Sigmoid colon (tissue), 6 donors: ENCODE measurements at regions not wholly inside any gene's neighbourhood (a gene's known extent, or its start where the extent isn't known, plus 50 kb on each side); places are given as distances from the start of the nearest gene placed in this dataset.

ENCODE experiments used
- DNase-seq: peaks from one replicate; pipeline ENCODE4 v3.0.0-alpha.2; 2019
- H3K27ac ChIP-seq, 4 donors: fragments of 200-600 bp; sonication (generic); one replicate each; pipeline ENCODE4 v1.5.1; 2016 to 2019; ENCODE audit warnings: mild to moderate bottlenecking in 1 of 4
- H3K27me3 ChIP-seq, 3 donors: fragments of 200-600 bp; sonication (generic); one replicate each; pipeline ENCODE4 v1.5.1; 2019; ENCODE audit warnings: mild to moderate bottlenecking in 1 of 3
- H3K36me3 ChIP-seq, 4 donors: fragments of 200-600 bp; sonication (generic); one replicate each; pipeline ENCODE4 v1.5.1; 2016 to 2019
- H3K4me1 ChIP-seq, 4 donors: fragments of 200-600 bp; sonication (generic); one replicate each; pipeline ENCODE4 v1.5.1; 2017 to 2019
- H3K4me3 ChIP-seq, 4 donors: fragments of 200-600 bp; sonication (generic); one replicate each; pipeline ENCODE4 v1.5.1; 2017 to 2019; ENCODE audit warnings: mild to moderate bottlenecking in 2 of 4, moderate library complexity in 1 of 4
- H3K9me3 ChIP-seq, 4 donors: fragments of 200-600 bp in 3 of 4; sonication (generic) in 3 of 4; one replicate each; pipeline versions ENCODE4 v1.5.1 to v1.6.1; 2013 to 2019
- CTCF ChIP-seq, 4 experiments: fragments of 450-650 bp in 3 of 4; fragments of 200-600 bp in 1 of 4; IDR thresholded peaks; one replicate each; pipeline ENCODE4 v1.5.1; 2016 to 2019; ENCODE audit warnings: antibody characterized with exemption in 4 of 4, mild to moderate bottlenecking in 3 of 4, moderate library complexity in 2 of 4
- EP300 ChIP-seq, 4 donors: sonication (generic); formaldehyde crosslinking; IDR thresholded peaks; one replicate each; pipeline ENCODE4 v1.6.1; 2017; ENCODE audit warnings: antibody characterized with exemption in 4 of 4
- POLR2A ChIP-seq, 2 donors: fragments of 450-650 bp; IDR thresholded peaks; one replicate each; pipeline ENCODE4 v1.6.1; 2016; ENCODE audit warnings: antibody characterized with exemption in 2 of 2, mild to moderate bottlenecking in 2 of 2, moderate library complexity in 2 of 2
- POLR2AphosphoS5 ChIP-seq, 4 donors: sonication (generic); formaldehyde crosslinking; IDR thresholded peaks; one replicate each; pipeline ENCODE4 v1.6.1; 2017; ENCODE audit warnings: antibody characterized with exemption in 4 of 4
- WGBS, 2 donors: extraction: QIAGEN DNeasy Blood & Tissue Kit; methylation state at CpG; one replicate each; pipeline ENCODE4 v1.1.7; 2013; 5-methylcytosine and 5-hydroxymethylcytosine counted together
- intact Hi-C: fragments of 100-400 bp; cut with DNase I; formaldehyde crosslinking; loops from one replicate; pipeline ENCODE4 v1.15.1; 2023
- donor health status: healthy with polysubstance abuse.
- donor health status: healthy.

- Histone ChIP-seq H3K27ac (no peak overlapping the region), H3K36me3 (no peaks in the 10 kb centered on the region), H3K9me3 (no peaks in the 10 kb centered on the region), H3K27me3 (no peaks in the 10 kb centered on the region), H3K4me1 (no peaks in the 10 kb centered on the region), H3K4me3 (no peak overlapping the region)
- TF ChIP-seq CTCF (IDR thresholded peaks at IDR 0.05): no peak
- 93 to 94% methylated on average over 20 of the region's 20 CpGs for WGBS, 2 donors
- intact Hi-C loops: no loop called here
- no peak for DNase-seq
These were observed 689.9 kb downstream of the DSC3 start for GRCh38 chr18:30352551-30353168.

GRCh38 chr18:30350263-30350662, 692.3 kb downstream of the DSC3 start:
- no peak for TF ChIP-seq CTCF (IDR thresholded peaks at IDR 0.05)
- no peak for TF ChIP-seq POLR2AphosphoS5 (IDR thresholded peaks at IDR 0.05)
- no peak for TF ChIP-seq POLR2A (IDR thresholded peaks at IDR 0.05)
- no peak for TF ChIP-seq EP300 (IDR thresholded peaks at IDR 0.05)
- no peaks in the 10 kb centered on the region for H3K27me3 ChIP-seq
- no peaks in the 10 kb centered on the region for H3K9me3 ChIP-seq
- H3K27ac ChIP-seq: no peak overlapping the region
- no peaks in the 10 kb centered on the region for H3K36me3 ChIP-seq
- DNase-seq: no peak
- H3K4me1 ChIP-seq: no peaks in the 10 kb centered on the region
- intact Hi-C loops: no loop called here
- 61 to 71% methylated on average over 1 of the region's 1 CpG for WGBS, 2 donors
- H3K4me3 ChIP-seq: no peak overlapping the region

- H3K9me3 ChIP-seq: no peaks in the 10 kb centered on the region
- no peak for DNase-seq
- no peak overlapping the region for H3K4me3 ChIP-seq
- H3K27me3 ChIP-seq: no peaks in the 10 kb centered on the region
- H3K27ac ChIP-seq: no peak overlapping the region
- H3K36me3 ChIP-seq: no peaks in the 10 kb centered on the region
- intact Hi-C loops: no loop called here
- peaks cover 0 to 14% (median 0%) of the 10 kb centered on the region in 4 donors for H3K4me1 ChIP-seq
- 25 to 68% methylated on average over 2 of the region's 2 CpGs for WGBS, 2 donors
- TF ChIP-seq CTCF (IDR thresholded peaks at IDR 0.05) (no peak), POLR2AphosphoS5 (IDR thresholded peaks at IDR 0.05) (no peak), POLR2A (IDR thresholded peaks at IDR 0.05) (no peak), EP300 (IDR thresholded peaks at IDR 0.05) (no peak)
These were observed 699.5 kb downstream of the DSC3 start for GRCh38 chr18:30343090-30343489.

- no peaks in the 10 kb centered on the region for H3K36me3 ChIP-seq
- no peak for DNase-seq
- no peak for TF ChIP-seq EP300 (IDR thresholded peaks at IDR 0.05)
- TF ChIP-seq POLR2AphosphoS5 (IDR thresholded peaks at IDR 0.05): no peak
- no peak for TF ChIP-seq CTCF (IDR thresholded peaks at IDR 0.05)
- TF ChIP-seq POLR2A (IDR thresholded peaks at IDR 0.05): no peak
- no peaks in the 10 kb centered on the region for H3K9me3 ChIP-seq
- H3K27ac ChIP-seq: no peak overlapping the region
- intact Hi-C loops: no loop called here
- H3K4me3 ChIP-seq: no peak overlapping the region
- H3K4me1 ChIP-seq: peaks cover 0 to 14% (median 0%) of the 10 kb centered on the region in 4 donors
- no peaks in the 10 kb centered on the region for H3K27me3 ChIP-seq
- WGBS, 2 donors: 39 to 56% methylated on average over 2 of the region's 2 CpGs
These were observed 699.9 kb downstream of the DSC3 start for GRCh38 chr18:30342675-30343074.

- Histone ChIP-seq H3K27ac (no peak overlapping the region), H3K27me3 (no peaks in the 10 kb centered on the region), H3K4me1 (no peaks in the 10 kb centered on the region), H3K4me3 (no peak overlapping the region), H3K9me3 (no peaks in the 10 kb centered on the region), H3K36me3 (no peaks in the 10 kb centered on the region)
- TF ChIP-seq EP300 (IDR thresholded peaks at IDR 0.05) (no peak), POLR2AphosphoS5 (IDR thresholded peaks at IDR 0.05) (no peak), CTCF (IDR thresholded peaks at IDR 0.05) (no peak), POLR2A (IDR thresholded peaks at IDR 0.05) (no peak)
- DNase-seq: no peak
- WGBS, 2 donors: 56 to 81% methylated on average over 7 of the region's 7 CpGs
- intact Hi-C loops: no loop called here
These were observed 707.8 kb downstream of the DSC3 start for GRCh38 chr18:30334781-30335180.
